ENCODE measurements at regions not wholly inside any gene's neighbourhood (a gene's known extent, or its start where the extent isn't known, plus 50 kb on each side); places are given as distances from the start of the nearest gene placed in this dataset.

GRCh38 chr11:121757480-121758125, 304.8 kb upstream of the SORL1-AS1 start:
- no peaks in the 10 kb centered on the region for H3K27me3 ChIP-seq (ENCODE audit: low read length)
- no peak overlapping the region for H3K27ac ChIP-seq (ENCODE audit: low read depth, low read length)
- H4K20me1 ChIP-seq (ENCODE audit: low read depth, low read length): no peaks in the 10 kb centered on the region
- no peak overlapping the region for H3K4me3 ChIP-seq (ENCODE audit: insufficient read depth, low read length, poor library complexity, severe bottlenecking)
- no peaks in the 10 kb centered on the region for H3K9me3 ChIP-seq (ENCODE audit: insufficient read depth, low read length)
- no peaks in the 10 kb centered on the region for H3K9me2 ChIP-seq (replicated peaks; ENCODE audit: insufficient read depth, low read length)
- no peak overlapping the region for H2AFZ ChIP-seq (ENCODE audit: low read depth, low read length, severe bottlenecking)
- TF ChIP-seq EZH2phosphoT487 (conservative IDR thresholded peaks at IDR 0.05; ENCODE audit: low read length) (no peak), CTCF (IDR thresholded peaks at IDR 0.05; ENCODE audit: insufficient read depth, low read length, poor library complexity, severe bottlenecking) (no peak)
- H3K36me3 ChIP-seq (ENCODE audit: low read length): no peaks in the 10 kb centered on the region
- H3K9ac ChIP-seq (ENCODE audit: low read length): no peak overlapping the region
- no peak overlapping the region for H3K4me2 ChIP-seq (ENCODE audit: low read depth, low read length, poor library complexity, severe bottlenecking)
- H3K79me2 ChIP-seq (ENCODE audit: insufficient read depth, low read length): no peaks in the 10 kb centered on the region
- H3F3A ChIP-seq (ENCODE audit: insufficient read depth): no peaks in the 10 kb centered on the region

GRCh38 chr11:121755906-121756305, 303.1 kb upstream of the SORL1-AS1 start:
- no peaks in the 10 kb centered on the region for H3K27me3 ChIP-seq (ENCODE audit: low read length)
- no peak overlapping the region for H3K9ac ChIP-seq (ENCODE audit: low read length)
- no peaks in the 10 kb centered on the region for H3F3A ChIP-seq (ENCODE audit: insufficient read depth)
- no peaks in the 10 kb centered on the region for H3K9me2 ChIP-seq (replicated peaks; ENCODE audit: insufficient read depth, low read length)
- no peak overlapping the region for H3K4me3 ChIP-seq (ENCODE audit: insufficient read depth, low read length, poor library complexity, severe bottlenecking)
- H3K79me2 ChIP-seq (ENCODE audit: insufficient read depth, low read length): no peaks in the 10 kb centered on the region
- TF ChIP-seq CTCF (IDR thresholded peaks at IDR 0.05; ENCODE audit: insufficient read depth, low read length, poor library complexity, severe bottlenecking) (no peak), EZH2phosphoT487 (conservative IDR thresholded peaks at IDR 0.05; ENCODE audit: low read length) (no peak)
- no peak overlapping the region for H2AFZ ChIP-seq (ENCODE audit: low read depth, low read length, severe bottlenecking)
- H4K20me1 ChIP-seq (ENCODE audit: low read depth, low read length): no peaks in the 10 kb centered on the region
- no peaks in the 10 kb centered on the region for H3K9me3 ChIP-seq (ENCODE audit: insufficient read depth, low read length)
- H3K36me3 ChIP-seq (ENCODE audit: low read length): no peaks in the 10 kb centered on the region
- H3K27ac ChIP-seq (ENCODE audit: low read depth, low read length): no peak overlapping the region
- no peak overlapping the region for H3K4me2 ChIP-seq (ENCODE audit: low read depth, low read length, poor library complexity, severe bottlenecking)

GRCh38 chr11:121755191-121755590, 302.4 kb upstream of the SORL1-AS1 start:
- Histone ChIP-seq H3K4me2 (ENCODE audit: low read depth, low read length, poor library complexity, severe bottlenecking) (no peak overlapping the region), H3K27me3 (ENCODE audit: low read length) (no peaks in the 10 kb centered on the region), H4K20me1 (ENCODE audit: low read depth, low read length) (no peaks in the 10 kb centered on the region), H2AFZ (ENCODE audit: low read depth, low read length, severe bottlenecking) (no peak overlapping the region), H3K4me3 (ENCODE audit: insufficient read depth, low read length, poor library complexity, severe bottlenecking) (no peak overlapping the region), H3K36me3 (ENCODE audit: low read length) (no peaks in the 10 kb centered on the region), H3K9me3 (ENCODE audit: insufficient read depth, low read length) (no peaks in the 10 kb centered on the region), H3F3A (ENCODE audit: insufficient read depth) (no peaks in the 10 kb centered on the region), H3K9me2 (replicated peaks; ENCODE audit: insufficient read depth, low read length) (no peaks in the 10 kb centered on the region), H3K27ac (ENCODE audit: low read depth, low read length) (no peak overlapping the region), H3K79me2 (ENCODE audit: insufficient read depth, low read length) (no peaks in the 10 kb centered on the region), H3K9ac (ENCODE audit: low read length) (no peak overlapping the region)
- no peak for TF ChIP-seq EZH2phosphoT487 (conservative IDR thresholded peaks at IDR 0.05; ENCODE audit: low read length)
- TF ChIP-seq CTCF (IDR thresholded peaks at IDR 0.05; ENCODE audit: insufficient read depth, low read length, poor library complexity, severe bottlenecking): no peak

Measured in SU-DHL-6 (cell line).